ENCODE measurements at regions not wholly inside any gene's neighbourhood (a gene's known extent, or its start where the extent isn't known, plus 50 kb on each side); places are given as distances from the start of the nearest gene placed in this dataset.

- no peak for DNase-seq
These were observed 92.6 kb upstream of the STT3B start for GRCh38 chr3:31439890-31440750.

DNA sequence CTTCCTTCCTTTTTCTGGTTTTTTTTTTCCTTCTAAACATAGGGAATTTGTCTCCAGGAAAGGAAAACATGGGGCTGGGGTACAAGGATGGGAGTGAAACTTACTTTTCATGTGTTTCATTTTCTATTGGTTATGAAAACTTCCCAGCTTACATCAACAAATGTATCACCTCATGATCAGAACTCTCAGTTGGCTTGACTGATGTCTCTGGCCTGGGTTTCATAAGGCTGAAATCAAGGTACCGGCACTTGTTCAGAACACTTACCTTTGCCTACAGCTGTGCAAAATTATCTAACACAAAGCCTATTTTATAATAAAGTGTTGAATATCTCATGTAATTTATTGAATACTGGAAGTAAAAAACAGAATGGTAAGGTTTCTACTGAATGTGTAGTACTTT lies 91.8 kb upstream of the STT3B start:
- DNase-seq: no peak

GRCh38 chr3:31442755-31443154 lies 90.0 kb upstream of the STT3B start:
- no peak for DNase-seq

GRCh38 chr3:31444220-31445142 lies 88.2 kb upstream of the STT3B start:
- no peak for DNase-seq

GRCh38 chr3:31445701-31446100 lies 87.0 kb upstream of the STT3B start:
- no peak for DNase-seq

GRCh38 chr3:31448035-31448881 lies 84.5 kb upstream of the STT3B start:
- no peak for DNase-seq

- no peak for DNase-seq
These were observed 83.9 kb upstream of the STT3B start for GRCh38 chr3:31448882-31449243.

DNA sequence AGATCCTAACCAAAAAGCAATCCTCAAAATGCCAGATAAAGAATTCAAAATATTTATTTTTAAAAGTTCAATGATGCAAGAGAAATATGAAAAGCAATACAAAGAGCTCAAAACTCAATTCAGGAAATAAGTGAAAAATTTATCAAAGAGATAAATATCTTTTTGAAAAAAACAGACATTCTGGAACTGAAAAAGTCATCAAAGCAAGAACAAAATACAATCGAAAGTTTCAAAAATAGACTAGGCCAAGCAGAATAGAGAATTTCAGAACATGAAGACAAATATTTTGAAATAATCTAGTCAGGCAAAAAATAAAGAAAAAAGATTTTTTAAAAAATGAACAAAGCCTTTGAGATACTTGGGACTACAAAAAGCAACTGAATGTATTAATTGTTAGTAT lies 83.4 kb upstream of the STT3B start:
- DNase-seq: no peak

- no peak for DNase-seq
These were observed 82.4 kb upstream of the STT3B start for GRCh38 chr3:31450345-31450744.

DNA sequence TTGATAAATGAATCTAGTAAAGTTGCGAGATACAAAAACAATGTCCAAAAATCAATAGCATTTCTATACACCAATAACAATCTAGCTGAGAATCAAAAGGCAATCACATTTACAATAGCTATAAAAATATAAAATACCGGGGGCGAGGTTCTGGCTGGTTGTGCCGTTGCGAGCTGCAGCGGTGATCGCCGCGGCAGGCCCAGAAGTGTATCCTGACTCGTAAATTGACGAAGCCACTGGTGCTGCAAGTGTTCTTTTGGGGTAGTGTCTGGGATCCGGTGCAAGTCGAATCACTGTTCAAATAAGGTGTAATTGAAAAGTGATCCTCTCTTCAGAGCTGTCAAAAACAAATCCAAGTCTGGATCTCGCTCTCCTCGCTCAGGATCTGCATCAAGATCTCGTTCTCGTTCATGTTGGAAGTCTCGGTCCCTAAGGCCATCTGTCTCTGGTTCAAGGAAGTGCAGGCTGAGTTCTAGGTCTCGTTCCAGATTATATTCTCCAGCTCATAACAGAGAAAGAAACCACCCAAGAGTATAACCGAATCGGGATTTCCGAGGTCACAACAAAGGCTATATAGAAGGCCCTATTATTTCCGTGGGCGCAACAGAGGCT lies 80.1 kb upstream of the STT3B start:
- DNase-seq: no peak

GRCh38 chr3:31453430-31453829 lies 79.3 kb upstream of the STT3B start:
- DNase-seq: no peak

GRCh38 chr3:31455524-31455923 lies 77.2 kb upstream of the STT3B start:
- DNase-seq: no peak

DNA sequence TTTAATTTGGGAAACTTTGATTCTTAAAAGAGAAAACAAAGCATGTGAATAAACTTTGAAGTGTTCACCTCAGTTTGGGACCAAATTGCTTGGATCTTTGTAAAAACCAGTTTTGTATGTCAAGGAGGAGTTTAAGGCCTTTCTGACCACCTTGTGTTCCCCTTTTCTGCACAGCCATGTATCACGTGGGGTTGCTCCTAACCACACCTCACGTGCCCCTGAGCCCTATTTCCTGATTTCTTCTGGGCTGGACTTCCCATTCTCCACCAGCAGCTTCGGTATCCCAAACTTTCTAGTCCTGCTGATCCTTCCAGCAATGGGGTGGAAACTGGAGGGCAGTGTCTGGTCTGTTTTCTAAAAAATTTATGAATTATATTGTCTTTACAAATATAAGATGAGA lies 76.4 kb upstream of the STT3B start:
- DNase-seq: no peak

DNA sequence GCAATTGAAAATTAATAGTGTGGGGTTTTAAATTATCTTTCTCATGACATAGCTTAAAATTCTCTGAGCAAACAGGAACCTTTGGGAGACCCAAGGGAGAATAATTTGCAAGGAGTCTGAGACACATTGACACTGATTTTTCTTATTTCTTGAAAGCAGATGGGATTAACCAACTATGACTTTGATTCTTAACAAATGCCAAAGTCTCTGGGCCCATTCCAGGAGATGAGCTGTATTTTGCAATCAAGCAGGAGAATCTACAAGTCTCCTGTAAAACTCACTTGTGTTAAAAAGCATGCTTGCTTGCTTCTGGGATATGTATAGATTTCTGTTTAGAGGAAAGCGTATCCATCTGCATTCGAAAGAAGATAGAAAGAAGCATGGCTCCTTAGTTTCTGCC lies 71.3 kb upstream of the STT3B start:
- no peak for DNase-seq

- peak; percentile 66 for DNase-seq
These were observed 70.6 kb upstream of the STT3B start for GRCh38 chr3:31462050-31462569.

GRCh38 chr3:31465999-31466398 lies 66.7 kb upstream of the STT3B start:
- no peak for DNase-seq

- DNase-seq: no peak
These were observed 65.9 kb upstream of the STT3B start for GRCh38 chr3:31466866-31467265.

DNA sequence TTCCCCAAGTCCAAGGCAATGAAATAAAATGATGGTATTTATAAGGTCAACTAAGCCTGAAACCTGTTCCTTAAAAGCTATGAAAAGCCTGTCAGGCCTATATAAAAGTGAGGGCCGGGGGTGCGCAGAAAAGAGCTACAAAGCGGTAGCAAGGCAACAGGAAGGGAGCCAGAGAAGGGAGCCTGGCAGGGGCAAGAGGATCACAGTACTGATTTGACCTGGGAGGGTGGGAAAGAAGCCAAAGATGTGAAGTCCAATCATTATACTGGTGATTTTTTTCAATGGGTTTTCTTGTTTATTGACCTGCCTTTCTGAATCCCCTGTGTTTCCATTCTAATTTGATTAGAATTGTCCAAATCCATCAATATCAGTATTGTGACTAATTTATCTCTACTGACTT lies 64.3 kb upstream of the STT3B start:
- no peak for DNase-seq

DNA sequence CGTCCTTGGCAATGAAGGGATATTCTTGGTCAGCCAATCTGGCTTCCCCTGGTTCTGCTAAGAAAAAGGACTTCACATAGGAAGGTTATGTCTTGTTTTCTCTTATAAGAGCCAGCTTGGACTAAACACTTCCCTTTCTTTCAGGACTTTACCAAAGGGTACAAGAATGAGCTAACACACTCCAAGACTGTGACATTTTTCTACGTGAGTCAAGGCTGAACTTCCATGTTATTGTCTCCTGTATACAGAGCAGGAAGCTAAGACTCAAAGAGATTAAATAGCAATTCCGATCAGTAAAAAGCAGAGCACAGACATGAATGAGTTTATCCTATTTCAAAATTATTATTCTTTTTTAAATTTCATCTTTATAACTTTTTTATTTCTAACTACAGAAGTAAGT lies 63.3 kb upstream of the STT3B start:
- DNase-seq: no peak

- no peak for DNase-seq
These were observed 60.0 kb upstream of the STT3B start for GRCh38 chr3:31472479-31473390.

DNA sequence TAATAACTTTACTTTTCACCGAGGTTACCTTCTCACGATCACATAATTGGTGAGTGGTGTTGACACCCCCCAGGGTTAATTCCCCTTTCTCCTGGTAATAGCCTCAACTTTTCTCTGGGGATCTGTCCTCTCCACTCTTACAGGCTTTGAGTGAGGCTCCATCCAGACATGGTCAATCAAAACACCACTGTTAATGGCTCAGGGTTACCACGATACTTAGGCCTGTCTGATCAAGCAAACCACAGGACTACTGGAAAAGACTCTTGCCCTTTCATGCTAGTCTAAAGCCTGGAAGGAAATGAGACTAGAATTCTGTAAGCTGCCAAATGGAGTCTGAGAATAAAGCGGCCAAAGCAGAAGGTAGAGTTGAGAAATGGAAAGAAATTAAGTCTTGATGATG lies 56.5 kb upstream of the STT3B start:
- no peak for DNase-seq

All from activated CD8-positive, alpha-beta memory T cell treated with anti-CD3 and anti-CD28 coated beads for 24 hours (primary cell).